ENCODE measurements at regions not wholly inside any gene's neighbourhood (a gene's known extent, or its start where the extent isn't known, plus 50 kb on each side); places are given as distances from the start of the nearest gene placed in this dataset.

GRCh38 chrX:143781103-143781502 lies 60.6 kb upstream of the SPANXN2 start:
- Histone ChIP-seq H3K9me3 (ENCODE audit: control insufficient read depth in 4 of 4, low read length in 3 of 4) (no peaks in the 10 kb centered on the region), H3K27ac (ENCODE audit: low read depth in 1 of 2, low read length in 2 of 2) (no peak overlapping the region), H3K9ac (ENCODE audit: low read depth in 1 of 2, low read length in 2 of 2) (no peak overlapping the region), H3K27me3 (ENCODE audit: control insufficient read depth in 4 of 4, insufficient read depth in 4 of 4, low read length in 3 of 4) (no peaks in the 10 kb centered on the region), H3K4me1 (ENCODE audit: control insufficient read depth in 4 of 4, insufficient read depth in 4 of 4, low read length in 3 of 4) (no peaks in the 10 kb centered on the region), H3K36me3 (ENCODE audit: control insufficient read depth in 4 of 4, insufficient read depth in 3 of 4, low read depth in 1 of 4, low read length in 3 of 4) (no peaks in the 10 kb centered on the region), H3K4me3 (ENCODE audit: low read depth in 1 of 3, low read length in 3 of 3) (no peak overlapping the region)
- TF ChIP-seq CTCF (IDR thresholded peaks at IDR 0.05; ENCODE audit: low read depth, low read length, missing input control) (no peak), FOXA2 (IDR thresholded peaks at IDR 0.05) (no peak), HNF4A (conservative IDR thresholded peaks at IDR 0.05) (no peak), GABPA (IDR thresholded peaks at IDR 0.05 in 1 of 2, conservative IDR thresholded peaks at IDR 0.05 in 1 of 2) (no peak), FOXA1 (IDR thresholded peaks at IDR 0.05) (no peak), RXRA (IDR thresholded peaks at IDR 0.05) (no peak), JUND (IDR thresholded peaks at IDR 0.05) (no peak), EGR1 (IDR thresholded peaks at IDR 0.05; ENCODE audit: low read depth in 2 of 2) (no peak), ZBTB33 (IDR thresholded peaks at IDR 0.05) (no peak), NR2F2 (IDR thresholded peaks at IDR 0.05) (no peak), TAF1 (conservative IDR thresholded peaks at IDR 0.05) (no peak)
- no peak for DNase-seq (ENCODE audit: low spot score)
